HG03439 (cell line): ENCODE measurements at regions not wholly inside any gene's neighbourhood (a gene's known extent, or its start where the extent isn't known, plus 50 kb on each side); places are given as distances from the start of the nearest gene placed in this dataset.

Experiments used
- ATAC-seq: cut with Tn5 transposase; IDR thresholded peaks from one replicate; pipeline ENCODE4 v1.9.1; 2021; ENCODE audit warnings: mild to moderate bottlenecking, moderate library complexity; ENCODE audit not compliant: unreplicated experiment

DNA sequence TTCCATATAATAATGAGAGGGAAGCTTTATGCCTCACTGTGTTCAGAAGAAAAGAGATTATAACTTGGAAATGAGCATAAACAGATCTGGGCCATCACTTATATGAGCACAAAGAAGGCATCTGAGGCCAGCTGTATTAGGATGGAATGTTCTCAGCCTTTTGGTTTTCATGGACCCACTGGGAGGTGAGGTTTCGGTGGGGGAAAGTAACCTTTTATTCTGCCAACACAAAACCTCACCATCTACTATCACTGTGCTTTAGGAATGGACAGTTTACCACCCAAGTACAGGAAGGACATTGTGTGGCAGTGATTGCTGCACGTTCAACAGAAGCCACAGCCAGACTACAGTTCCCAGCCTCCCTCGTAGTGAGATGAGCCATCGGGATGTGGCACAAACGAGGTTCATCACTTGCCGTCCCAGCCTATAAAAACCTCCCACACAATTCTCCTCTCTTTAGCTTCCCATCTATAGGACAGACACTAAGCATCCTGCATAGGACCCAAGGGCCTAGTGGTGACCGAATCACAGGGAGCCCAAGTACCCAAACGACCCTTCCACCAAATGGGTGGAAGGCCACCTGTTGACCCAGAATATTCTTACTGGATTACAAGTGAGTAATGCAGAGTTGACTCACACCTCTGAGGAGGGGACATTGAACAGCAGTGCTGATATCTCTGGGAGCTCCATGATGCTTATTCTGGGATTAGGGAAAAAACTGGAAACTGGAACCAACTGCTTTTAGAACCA, 121.5 kb upstream of the RAG2 start:
- no peak for ATAC-seq

DNA sequence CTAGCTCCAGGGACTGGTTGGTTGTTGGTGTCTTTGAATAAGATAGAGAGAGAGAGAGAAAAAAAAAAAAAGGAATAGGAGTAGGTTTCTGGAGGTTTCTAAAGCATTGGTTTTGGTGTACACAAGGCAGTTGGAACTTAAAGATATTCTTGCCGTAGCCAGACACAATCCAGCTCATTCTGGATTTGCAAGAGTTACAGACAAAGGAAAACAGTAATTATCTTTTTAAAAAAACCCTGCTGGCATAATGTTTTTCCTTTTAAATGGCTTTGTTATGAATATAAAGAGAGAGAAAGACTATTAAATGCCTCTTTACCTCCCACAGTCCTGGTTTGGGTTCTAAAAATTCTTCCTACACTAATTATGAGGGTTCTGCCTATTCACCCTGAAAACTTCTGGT, 120.4 kb upstream of the RAG2 start:
- no peak for ATAC-seq

DNA sequence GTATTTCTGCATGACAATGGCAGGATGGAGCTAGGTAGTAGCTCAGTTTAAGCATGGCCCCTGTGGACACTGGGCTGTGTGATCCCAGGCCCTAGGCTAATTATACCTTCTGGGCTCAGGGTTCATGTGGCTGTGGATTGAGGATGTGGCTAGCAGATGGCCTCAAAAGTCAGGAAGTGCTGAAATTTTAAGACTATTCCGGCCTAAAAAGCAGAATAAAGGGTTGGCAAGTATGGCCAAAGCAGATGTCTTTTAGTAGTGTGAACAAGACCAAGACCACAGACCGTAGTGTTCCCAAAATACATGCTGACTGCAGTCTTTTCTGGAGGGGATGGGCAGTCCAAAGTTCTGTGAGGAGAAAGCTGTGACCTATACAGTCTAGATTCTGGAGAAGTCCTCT, 115.7 kb upstream of the RAG2 start:
- ATAC-seq: no peak

DNA sequence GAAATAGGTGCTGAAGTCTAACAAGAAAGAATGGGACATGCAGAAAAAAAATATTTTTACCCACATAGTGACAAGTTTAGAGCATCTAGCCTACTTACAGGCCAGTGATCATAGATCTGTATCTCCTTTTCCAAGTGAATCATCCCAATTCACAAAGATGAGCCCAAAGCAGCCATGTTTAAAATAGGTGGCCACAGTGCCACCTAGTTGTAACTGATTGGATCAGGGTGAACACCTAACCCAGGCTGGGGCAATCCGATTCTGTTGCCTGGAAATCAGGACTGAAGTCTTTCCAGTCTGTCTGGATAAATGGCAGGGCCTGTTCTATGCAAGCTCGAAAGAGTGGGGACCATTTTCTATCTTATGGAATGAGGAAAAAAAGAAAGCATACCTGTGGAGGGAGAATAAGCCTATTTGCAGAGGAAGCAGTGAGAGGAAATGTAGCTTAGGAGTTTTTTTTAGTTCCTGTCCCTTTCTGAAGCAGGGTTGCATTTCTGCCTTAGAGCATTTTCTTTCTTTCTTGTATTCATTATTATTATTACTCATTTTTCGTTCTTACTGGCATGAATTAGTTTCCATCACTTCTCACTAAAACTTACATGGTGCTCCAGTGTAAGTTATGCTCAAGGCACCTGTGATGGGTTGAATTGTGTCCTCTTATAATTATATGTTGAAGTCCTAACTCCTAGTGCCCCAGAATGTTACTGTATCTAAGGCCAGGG, 113.2 kb upstream of the RAG2 start:
- no peak for ATAC-seq
